CD14-positive monocyte (primary cell): ENCODE measurements at regions not wholly inside any gene's neighbourhood (a gene's known extent, or its start where the extent isn't known, plus 50 kb on each side); places are given as distances from the start of the nearest gene placed in this dataset.

Source experiments
- DNase-seq, 3 donors: peaks; one replicate each; pipeline ENCODE4 v3.0.0-alpha.2; 2011 to 2022
- H2AFZ ChIP-seq: 2 replicates; pipeline ENCODE4 v1.6.0; 2012; ENCODE audit warnings: mild to moderate bottlenecking, low read depth, low read length, inconsistent platforms; ENCODE audit not compliant: insufficient read depth, poor library complexity, severe bottlenecking
- H3K27ac ChIP-seq, 2 donors: 1 replicate in 1 of 2; 2 replicates in 1 of 2; pipeline ENCODE4 v1.5.1; 2012 to 2013; ENCODE audit warnings: low read length in 2 of 2, control low read depth in 1 of 2, inconsistent platforms in 1 of 2, low read depth in 1 of 2, mild to moderate bottlenecking in 1 of 2
- H3K27me3 ChIP-seq, 2 donors: one replicate each; pipeline versions ENCODE4 v1.6.0 to v1.6.1; 2011 to 2013; ENCODE audit warnings: low read length in 2 of 2; ENCODE audit not compliant: control insufficient read depth in 2 of 2, insufficient read depth in 2 of 2
- H3K36me3 ChIP-seq, 2 donors: replicated peaks in 1 of 2; 1 replicate in 1 of 2; 2 replicates in 1 of 2; pipeline versions ENCODE4 v1.5.1 to v1.6.1; 2012 to 2013; ENCODE audit warnings: low read length in 2 of 2, control low read depth in 1 of 2, inconsistent platforms in 1 of 2, mild to moderate bottlenecking in 1 of 2; ENCODE audit not compliant: insufficient read depth in 2 of 2, control insufficient read depth in 1 of 2
- H3K4me1 ChIP-seq, 2 donors: 1 replicate in 1 of 2; 2 replicates in 1 of 2; pipeline versions ENCODE4 v1.5.1 to v1.6.1; 2012 to 2013; ENCODE audit warnings: low read length in 2 of 2, control low read depth in 1 of 2, inconsistent platforms in 1 of 2, mild to moderate bottlenecking in 1 of 2, moderate library complexity in 1 of 2; ENCODE audit not compliant: insufficient read depth in 2 of 2, control insufficient read depth in 1 of 2
- H3K4me2 ChIP-seq: replicated peaks from 2 replicates; pipeline ENCODE3; 2012; ENCODE audit warnings: low read length, moderate library complexity, mild to moderate bottlenecking; ENCODE audit not compliant: poor library complexity, severe bottlenecking; ENCODE audit errors: extremely low read depth
- H3K4me3 ChIP-seq, 3 experiments: fragments of 200-600 bp in 1 of 3; sonication (generic) in 1 of 3; replicated peaks in 1 of 3; 1 replicate in 2 of 3; 2 replicates in 1 of 3; pipeline ENCODE4 v1.5.1; 2011 to 2013; ENCODE audit warnings: low read length in 3 of 3, mild to moderate bottlenecking in 3 of 3, control low read depth in 2 of 3, low read depth in 2 of 3, inconsistent platforms in 1 of 3, moderate library complexity in 1 of 3
- H3K79me2 ChIP-seq: 2 replicates; pipeline ENCODE4 v1.6.0; 2012; ENCODE audit warnings: mild to moderate bottlenecking, control low read depth, inconsistent platforms, low read length, moderate library complexity; ENCODE audit not compliant: insufficient read depth
- H3K9ac ChIP-seq: 2 replicates; pipeline ENCODE4 v1.6.0; 2017; ENCODE audit warnings: low read length, mild to moderate bottlenecking; ENCODE audit not compliant: insufficient read depth, poor library complexity, severe bottlenecking
- H3K9me3 ChIP-seq, 2 donors: replicated peaks in 1 of 2; 1 replicate in 1 of 2; 2 replicates in 1 of 2; pipeline versions ENCODE4 v1.5.1 to v1.6.1; 2012 to 2013; ENCODE audit warnings: low read length in 2 of 2, control low read depth in 1 of 2; ENCODE audit not compliant: control insufficient read depth in 1 of 2, insufficient read depth in 1 of 2
- H4K20me1 ChIP-seq: 2 replicates; pipeline ENCODE4 v1.6.0; 2012; ENCODE audit warnings: mild to moderate bottlenecking, low read length, control low read depth, moderate library complexity; ENCODE audit not compliant: insufficient read depth
- H3K27ac Mint-ChIP-seq, 7 donors: one replicate each; pipeline ENCODE4 v1.8.0; 2020; ENCODE audit warnings: mild to moderate bottlenecking in 7 of 7, mixed read lengths in 7 of 7, moderate library complexity in 6 of 7, inconsistent platforms in 2 of 7
- H3K27me3 Mint-ChIP-seq, 3 donors: one replicate each; pipeline ENCODE4 v1.8.0; 2021 to 2022; ENCODE audit warnings: low read depth in 3 of 3, mild to moderate bottlenecking in 3 of 3, mixed read lengths in 3 of 3, moderate library complexity in 3 of 3, inconsistent platforms in 1 of 3
- H3K36me3 Mint-ChIP-seq, 2 donors: one replicate each; pipeline ENCODE4 v1.8.0; 2020; ENCODE audit warnings: mixed read lengths in 2 of 2, inconsistent platforms in 1 of 2, mild to moderate bottlenecking in 1 of 2
- H3K4me1 Mint-ChIP-seq: one replicate; pipeline ENCODE4 v1.8.0; 2020; ENCODE audit warnings: mild to moderate bottlenecking, mixed read lengths
- H3K4me3 Mint-ChIP-seq, 2 donors: one replicate each; pipeline ENCODE4 v1.8.0; 2020; ENCODE audit warnings: mild to moderate bottlenecking in 2 of 2, mixed read lengths in 2 of 2, moderate library complexity in 1 of 2
- H3K9me3 Mint-ChIP-seq, 7 donors: one replicate each; pipeline ENCODE4 v1.8.0; 2020 to 2022; ENCODE audit warnings: mixed read lengths in 7 of 7, mild to moderate bottlenecking in 6 of 7, moderate library complexity in 6 of 7, inconsistent platforms in 2 of 7
- CTCF ChIP-seq: fragments of 200-600 bp; IDR thresholded peaks from one replicate; pipeline ENCODE4 v1.8.0; 2022; ENCODE audit warnings: antibody characterized with exemption, mild to moderate bottlenecking
- WGBS: methylation state at CpG from one replicate; pipeline ENCODE4 v1.1.5; 2013; ENCODE audit warnings: missing lambda C conversion rate; ENCODE audit not compliant: insufficient coverage; 5-methylcytosine and 5-hydroxymethylcytosine counted together
- intact Hi-C, 2 donors: fragments of 100-400 bp; cut with micrococcal nuclease; formaldehyde crosslinking; loops; one replicate each; pipeline versions ENCODE4 v1.15.0 to v1.15.1; 2023

- H3K4me2 ChIP-seq: no peak overlapping the region
- H4K20me1 ChIP-seq: no peaks in the 10 kb centered on the region
- WGBS: 98% methylated on average over 6 of the region's 8 CpGs
- no peak overlapping the region for H3K4me3 ChIP-seq
- Mint-ChIP-seq H3K9me3 (peaks cover 0 to 6% (median 2%) of the 10 kb centered on the region in 7 donors), H3K36me3 (no peaks in the 10 kb centered on the region), H3K27ac (no peak overlapping the region), H3K4me3 (no peak overlapping the region), H3K27me3 (no peaks in the 10 kb centered on the region), H3K4me1 (no peaks in the 10 kb centered on the region)
- peaks cover 0 to 10% of the 10 kb centered on the region in 2 donors for H3K9me3 ChIP-seq
- H3K27ac ChIP-seq: no peak overlapping the region
- intact Hi-C loops: no loop called here
- H3K27me3 ChIP-seq: no peaks in the 10 kb centered on the region
- H3K9ac ChIP-seq: no peak overlapping the region
- DNase-seq: no peak
- no peaks in the 10 kb centered on the region for H3K4me1 ChIP-seq
- no peaks in the 10 kb centered on the region for H3K36me3 ChIP-seq
- TF ChIP-seq CTCF: no peak
- H3K79me2 ChIP-seq: no peaks in the 10 kb centered on the region
- no peak overlapping the region for H2AFZ ChIP-seq
Observed at GRCh38 chr13:57832187-57832586, 200.6 kb downstream of the PCDH17 start.

GRCh38 chr13:57837801-57838200, 206.3 kb downstream of the PCDH17 start:
- Mint-ChIP-seq H3K4me1 (no peaks in the 10 kb centered on the region), H3K36me3 (no peaks in the 10 kb centered on the region), H3K27ac (no peak overlapping the region), H3K9me3 (peaks cover 0 to 2% (median 2%) of the 10 kb centered on the region in 7 donors), H3K4me3 (no peak overlapping the region), H3K27me3 (no peaks in the 10 kb centered on the region)
- no peak for DNase-seq
- Histone ChIP-seq H3K36me3 (no peaks in the 10 kb centered on the region), H3K4me2 (no peak overlapping the region), H3K27ac (no peak overlapping the region), H3K9me3 (peaks cover 0 to 3% of the 10 kb centered on the region in 2 donors), H3K4me1 (no peaks in the 10 kb centered on the region), H3K4me3 (no peak overlapping the region), H3K79me2 (no peaks in the 10 kb centered on the region), H4K20me1 (no peaks in the 10 kb centered on the region), H2AFZ (no peak overlapping the region), H3K27me3 (no peaks in the 10 kb centered on the region), H3K9ac (no peak overlapping the region)
- TF ChIP-seq CTCF: no peak
- intact Hi-C loops: no loop called here
